ENCODE measurements at regions not wholly inside any gene's neighbourhood (a gene's known extent, or its start where the extent isn't known, plus 50 kb on each side); places are given as distances from the start of the nearest gene placed in this dataset.

DNA sequence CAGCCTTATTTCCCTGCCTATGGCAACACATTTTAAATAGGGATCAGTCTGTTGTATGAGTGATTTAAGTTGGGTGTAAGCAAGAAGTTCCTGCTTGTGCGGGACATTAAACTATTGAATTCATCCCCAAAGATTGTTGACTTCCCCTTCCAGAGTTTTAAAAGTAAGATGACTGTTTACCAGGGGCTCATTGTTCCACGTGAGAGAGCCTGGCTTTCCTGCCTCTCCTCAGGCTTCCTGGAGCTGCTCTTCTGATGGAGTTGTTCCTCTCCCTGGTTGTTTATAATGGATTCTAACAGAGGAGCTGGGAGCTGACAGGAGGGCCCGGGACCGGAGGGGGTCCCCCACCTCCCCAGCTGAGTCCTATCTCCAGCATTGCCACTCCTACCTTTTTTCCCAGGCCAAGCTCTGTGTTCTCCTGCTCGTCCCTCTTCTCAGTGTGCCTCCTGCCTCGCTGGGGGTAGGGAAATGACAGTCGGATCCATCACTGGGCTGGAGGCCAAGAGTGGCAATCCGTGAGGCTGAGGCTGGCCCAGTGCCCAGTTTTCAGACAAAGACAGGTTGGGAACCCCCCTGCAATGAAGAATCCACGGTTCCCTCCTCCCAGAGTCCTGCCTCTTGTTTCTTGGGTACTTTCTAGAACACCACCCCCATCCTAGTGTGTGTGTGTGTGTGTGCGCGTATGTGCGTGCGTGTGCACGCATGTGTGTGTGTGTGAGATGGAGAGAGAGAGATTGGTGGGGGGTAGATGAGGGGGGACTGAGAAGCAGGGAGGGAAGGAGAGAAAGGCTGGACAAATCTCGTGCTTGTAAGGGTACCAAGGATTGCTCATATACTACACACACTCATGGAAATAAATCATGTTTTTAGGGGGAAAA is 123.7 kb upstream of the NFIB start:
- H2BK15ac ChIP-seq (ENCODE audit: low read length) = 0 out of 2 replicates have a peak overlapping the region, but pooled peaks have one; percentile 18
- WGBS, 2 experiments (ENCODE audit: extremely low coverage in 1 of 2, insufficient coverage in 1 of 2, insufficient read length in 1 of 2, insufficient replicate concordance in 2 of 2, low coverage in 1 of 2, low lambda C conversion rate in 2 of 2, missing lambda C conversion rate in 1 of 2) = 83% methylated on average over 13 of the region's 15 CpGs; no CpG with 5 or more reads in 1 of the 2 experiments
- H3K18ac ChIP-seq (ENCODE audit: extremely low read depth, low read length) = no peak overlapping the region
- no peaks in the 10 kb centered on the region for H3K27me3 ChIP-seq (replicated peaks in 1 of 4; ENCODE audit: control insufficient read depth in 3 of 4, extremely low read depth in 1 of 4, insufficient read depth in 3 of 4, low read length in 3 of 4)
- CTCF ChIA-PET (ENCODE audit: partially characterized antibody) = interaction anchor here (0.6 to 8.5 kb wide), 9 partner anchors 10 to 1009 kb away, joined by 3 to 85 read pairs (median 4); no protein-coding TSS in a partner anchor
- no peak overlapping the region for H3K9ac ChIP-seq (replicated peaks in 1 of 4; ENCODE audit: extremely low read depth in 1 of 4, low read depth in 3 of 4, low read length in 3 of 4)
- no peak overlapping the region for H4K8ac ChIP-seq (ENCODE audit: extremely low read depth, insufficient read depth, low read length)
- no peaks in the 10 kb centered on the region for H4K20me1 ChIP-seq (replicated peaks in 1 of 2; ENCODE audit: control insufficient read depth in 1 of 2, insufficient read depth in 2 of 2, low read length in 2 of 2)
- H4K5ac ChIP-seq (ENCODE audit: insufficient read length, low read depth, low read length) = no peak overlapping the region
- H3K36me3 ChIP-seq (ENCODE audit: control insufficient read depth in 2 of 4, insufficient read depth in 4 of 4, low read length in 3 of 4) = no peaks in the 10 kb centered on the region
- H3K9me3 ChIP-seq (ENCODE audit: insufficient read depth in 2 of 2, low read depth in 1 of 2, low read length in 1 of 2) = no peaks in the 10 kb centered on the region
- H3K79me1 ChIP-seq (ENCODE audit: low read depth, low read length) = no peaks in the 10 kb centered on the region
- no peaks in the 10 kb centered on the region for H3K79me2 ChIP-seq (ENCODE audit: control insufficient read depth in 1 of 2, insufficient read depth in 2 of 2, low read length in 2 of 2)
- no peak overlapping the region for H3K4me2 ChIP-seq (ENCODE audit: insufficient read depth in 1 of 2, low read depth in 2 of 2, low read length in 2 of 2)
- no peak for DNase-seq (ENCODE audit: low read depth in 1 of 2, low spot score in 2 of 2)
- H2AFZ ChIP-seq (ENCODE audit: low read length) = no peak overlapping the region; the same call in 1 of the 2 replicates
- FAIRE-seq = no peak
- H3K27ac ChIP-seq (ENCODE audit: low read depth, low read length) = no peak overlapping the region
- H2AK5ac ChIP-seq (ENCODE audit: low read depth, low read length) = no peak overlapping the region
- no peak overlapping the region for H2BK12ac ChIP-seq (ENCODE audit: low read depth, low read length)
- no peaks in the 10 kb centered on the region for H3K23me2 ChIP-seq (ENCODE audit: low read depth, low read length)
- H4K91ac ChIP-seq (replicated peaks; ENCODE audit: insufficient read length, low read length) = no peak overlapping the region
- H3K14ac ChIP-seq (ENCODE audit: insufficient read length) = no peak overlapping the region
- no peak overlapping the region for H3K4me3 ChIP-seq (ENCODE audit: extremely low read depth in 1 of 4, insufficient read depth in 2 of 4, low read depth in 3 of 4, low read length in 4 of 4)
- no peak overlapping the region for H3K56ac ChIP-seq (replicated peaks; ENCODE audit: insufficient read length, low read depth, low read length)
- POLR2A ChIA-PET (ENCODE audit: partially characterized antibody) = no interaction called here
- no peak for TF ChIP-seq JUN (IDR thresholded peaks at IDR 0.05; ENCODE audit: low read depth, low read length)
- no peak for TF ChIP-seq RNF2 (IDR thresholded peaks at IDR 0.05; ENCODE audit: borderline replicate concordance, low read depth, low read length, missing control alignments, poor library complexity, severe bottlenecking)
- no peak overlapping the region for H3K23ac ChIP-seq (ENCODE audit: insufficient read length)
- H2BK120ac ChIP-seq (replicated peaks; ENCODE audit: low read depth, low read length) = no peak overlapping the region
- peaks cover 0 to 3% (median 1%) of the 10 kb centered on the region in 4 experiments; a peak in 2 of 7 replicates for H3K4me1 ChIP-seq (replicated peaks in 1 of 4; ENCODE audit: control insufficient read depth in 3 of 4, insufficient read depth in 4 of 4, low read length in 3 of 4)
- no peak overlapping the region for H2BK20ac ChIP-seq (ENCODE audit: low read length)
- no peak overlapping the region for H3K4ac ChIP-seq (replicated peaks; ENCODE audit: insufficient read length, low read depth, low read length)
- H2BK5ac ChIP-seq (ENCODE audit: low read depth, low read length) = no peak overlapping the region
